RPMI8226 (cell line): ENCODE measurements at regions not wholly inside any gene's neighbourhood (a gene's known extent, or its start where the extent isn't known, plus 50 kb on each side); places are given as distances from the start of the nearest gene placed in this dataset.
"Not testable (repeated sequence)": the region's sequence is repeated elsewhere in the genome, so short reads cannot be mapped to it uniquely, and the experiment has no call there.

Experiments used
- DNase-seq: peaks from one replicate; pipeline ENCODE4 v3.0.0-alpha.2; 2015

DNA sequence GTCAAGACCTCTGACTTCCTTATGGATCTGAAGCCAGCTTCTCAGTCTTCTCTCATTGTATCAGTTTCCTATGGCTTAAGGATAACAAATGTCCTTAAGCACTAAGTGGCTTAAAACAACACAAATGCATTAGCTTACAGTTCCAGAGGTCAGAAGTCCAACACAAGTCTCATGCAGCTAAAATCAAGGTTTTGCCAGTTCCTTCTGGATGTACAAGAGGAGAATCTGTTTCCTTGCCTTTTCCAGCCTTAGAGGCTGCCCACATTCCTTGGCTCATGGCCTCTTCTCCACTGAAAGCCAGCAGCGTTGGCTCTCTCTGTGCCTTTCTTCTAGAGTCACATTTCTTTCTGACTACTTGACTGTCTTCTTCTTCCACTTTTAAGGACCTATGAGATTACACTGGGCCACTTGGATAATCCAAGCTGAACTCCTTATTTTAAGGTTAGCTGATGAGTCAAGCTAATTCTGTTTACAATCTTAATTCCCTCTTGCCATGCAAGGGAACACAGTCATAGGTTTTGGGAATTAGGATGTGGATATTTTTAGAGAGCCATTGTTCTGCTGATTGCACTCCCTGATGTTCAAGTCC, 179.0 kb downstream of the BCAS1 start:
- no peak for DNase-seq

GRCh38 chr20:53890443-53891305, 179.7 kb downstream of the BCAS1 start:
- peak; percentile 36 for DNase-seq

DNA sequence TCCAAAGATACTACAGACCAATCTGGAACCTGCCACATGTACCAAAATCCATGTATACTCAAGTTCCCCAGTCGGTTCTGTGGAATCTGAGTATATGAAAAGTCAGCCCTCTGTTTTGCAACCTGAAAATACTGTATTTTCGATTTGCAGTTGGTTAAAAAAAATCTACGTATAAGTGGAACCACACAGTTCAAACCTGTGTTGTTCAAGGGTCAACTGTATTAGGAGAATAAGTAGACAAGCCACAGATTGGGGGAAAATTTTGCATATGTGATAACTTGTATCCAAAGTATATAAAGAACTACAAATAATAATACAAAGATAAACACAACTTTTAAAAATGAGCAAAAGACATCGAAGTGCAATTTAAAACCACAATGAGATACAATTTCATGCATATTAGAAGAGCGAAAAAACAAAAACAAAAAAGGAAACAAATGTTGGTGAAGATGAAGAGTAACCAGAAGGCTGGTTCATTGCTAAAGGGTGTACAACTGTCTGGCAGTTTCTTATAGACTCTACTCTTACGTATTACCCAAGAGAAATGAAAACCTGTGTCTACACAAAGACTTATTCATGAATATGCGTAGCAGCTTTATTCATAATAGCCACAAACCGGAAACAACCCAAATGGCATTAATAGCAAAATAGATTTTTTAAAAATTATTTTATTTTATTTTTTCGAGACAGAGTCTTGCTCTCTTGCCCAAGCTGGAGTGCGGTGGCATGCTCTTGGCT, 180.8 kb downstream of the BCAS1 start:
- no peak for DNase-seq

DNA sequence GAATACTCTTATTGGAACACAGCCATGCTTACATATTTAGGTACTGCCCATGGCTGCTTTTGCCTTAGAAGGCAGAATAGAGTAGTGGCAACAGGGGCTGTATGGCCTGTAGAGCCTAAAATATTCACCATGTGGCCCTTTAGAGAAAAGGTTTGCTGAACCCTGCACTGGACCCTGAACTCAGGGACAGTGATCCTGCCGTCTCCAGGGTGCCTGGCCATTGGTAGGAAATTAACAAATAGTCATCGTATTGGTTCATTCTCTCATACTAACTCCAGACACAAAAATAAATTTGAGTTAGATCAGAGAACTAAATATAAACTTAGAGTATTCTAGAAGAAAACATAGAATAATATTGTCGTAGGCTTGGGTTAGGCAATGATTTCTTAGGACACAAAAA, 181.4 kb downstream of the BCAS1 start:
- DNase-seq, result no peak

DNA sequence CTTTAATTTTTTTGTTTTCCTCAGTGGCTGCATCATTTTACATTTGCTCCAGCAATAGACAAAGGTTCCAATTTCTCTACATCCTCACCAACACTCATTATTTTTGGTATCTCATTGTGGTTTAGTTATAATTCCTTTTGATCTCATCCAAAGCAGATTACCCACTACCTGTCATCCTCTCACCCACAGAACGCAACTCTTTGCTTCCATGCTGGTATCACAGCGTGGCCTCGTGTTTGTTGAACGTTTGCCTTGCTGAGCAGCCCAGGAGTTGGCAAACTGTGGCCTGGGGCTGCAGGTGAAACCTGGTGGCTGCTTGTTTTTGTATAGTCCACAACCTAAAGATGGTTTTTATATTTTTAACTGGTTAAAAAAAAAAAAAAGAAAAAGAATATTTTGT, 181.9 kb downstream of the BCAS1 start:
- no peak for DNase-seq

DNA sequence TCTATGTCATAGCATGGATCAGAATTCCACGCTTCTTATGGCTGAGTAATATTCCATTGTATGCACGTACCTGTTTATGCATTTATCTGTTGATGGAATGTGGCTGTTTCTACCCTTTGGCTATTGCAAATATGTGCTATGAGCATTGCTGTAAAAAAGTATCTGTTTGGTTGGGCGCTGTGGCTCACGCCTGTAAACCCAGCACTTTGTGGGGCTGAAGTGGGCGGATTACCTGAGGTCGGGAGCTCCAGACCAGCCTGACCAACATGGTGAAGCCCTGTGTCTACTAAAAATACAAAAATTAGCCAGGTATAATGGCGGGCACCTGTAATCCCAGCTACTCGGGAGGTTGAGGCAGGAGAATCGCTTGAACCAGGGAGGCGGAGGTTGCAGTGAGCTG, 182.4 kb downstream of the BCAS1 start:
- no peak for DNase-seq

DNA sequence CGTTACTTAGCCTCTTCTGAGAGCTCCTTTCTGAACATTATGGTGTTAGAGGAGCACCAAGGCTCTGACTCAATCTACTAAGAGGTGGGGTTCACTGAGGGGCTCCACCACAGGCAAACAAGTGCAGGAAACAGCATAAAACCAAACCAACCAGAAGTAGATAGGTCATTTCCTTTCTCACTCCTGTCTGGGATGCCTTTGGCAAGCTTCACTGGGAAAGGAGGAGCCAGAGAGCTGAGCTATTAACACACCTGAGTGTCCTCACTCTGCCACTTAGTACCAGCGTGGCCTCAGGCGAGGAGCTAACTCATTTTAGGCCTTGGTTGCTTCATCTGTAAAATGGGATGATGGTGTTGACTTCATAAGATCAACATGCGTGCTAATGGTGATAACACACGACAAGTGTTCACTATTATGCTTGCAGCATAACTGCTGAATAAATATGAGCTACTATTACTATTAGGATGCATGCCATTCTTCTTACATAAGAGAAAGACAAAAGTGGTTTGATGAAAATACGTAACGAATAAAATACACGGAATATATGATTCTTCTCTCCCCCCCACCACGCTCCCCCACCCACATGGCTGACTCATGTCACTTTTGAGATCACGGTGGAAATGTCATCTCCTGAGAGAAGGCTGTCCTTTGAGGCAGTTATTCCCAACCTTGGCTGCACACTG, 185.4 kb downstream of the BCAS1 start:
- DNase-seq, result no peak

GRCh38 chr20:53883098-53883911, 187.1 kb downstream of the BCAS1 start:
- no peak for DNase-seq

DNA sequence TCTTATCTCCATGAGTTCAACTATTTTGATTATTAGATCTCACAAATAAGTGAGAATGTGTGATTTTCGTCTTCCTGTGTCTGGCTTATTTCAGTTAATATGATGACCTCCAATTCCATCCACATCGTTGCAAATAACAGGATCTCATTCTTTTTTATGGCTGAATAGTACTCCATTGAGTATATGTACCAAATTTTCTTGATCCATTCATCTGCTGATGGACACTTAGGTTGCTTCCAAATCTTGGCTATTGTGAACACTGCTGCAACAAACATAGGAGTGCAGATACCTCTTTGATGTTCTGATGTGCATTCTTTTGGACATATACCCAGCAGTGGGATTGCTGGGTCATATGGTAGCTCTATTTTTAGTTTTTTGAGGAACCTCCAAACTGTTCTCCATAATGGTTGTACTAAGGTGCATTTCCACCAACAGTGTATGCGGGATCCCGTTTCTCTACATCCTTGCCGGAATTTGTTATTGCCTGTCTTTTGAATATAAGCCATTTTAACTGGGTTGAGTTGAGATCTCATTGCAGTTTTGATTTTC, 187.9 kb downstream of the BCAS1 start:
- not testable (repeated sequence) for DNase-seq

- DNase-seq, result no peak
These were observed 189.0 kb downstream of the BCAS1 start for GRCh38 chr20:53881362-53881761.

- no peak for DNase-seq
These were observed 190.2 kb downstream of the BCAS1 start for GRCh38 chr20:53880108-53880641.

- DNase-seq, result no peak
These were observed 191.2 kb downstream of the BCAS1 start for GRCh38 chr20:53879048-53879684.

DNA sequence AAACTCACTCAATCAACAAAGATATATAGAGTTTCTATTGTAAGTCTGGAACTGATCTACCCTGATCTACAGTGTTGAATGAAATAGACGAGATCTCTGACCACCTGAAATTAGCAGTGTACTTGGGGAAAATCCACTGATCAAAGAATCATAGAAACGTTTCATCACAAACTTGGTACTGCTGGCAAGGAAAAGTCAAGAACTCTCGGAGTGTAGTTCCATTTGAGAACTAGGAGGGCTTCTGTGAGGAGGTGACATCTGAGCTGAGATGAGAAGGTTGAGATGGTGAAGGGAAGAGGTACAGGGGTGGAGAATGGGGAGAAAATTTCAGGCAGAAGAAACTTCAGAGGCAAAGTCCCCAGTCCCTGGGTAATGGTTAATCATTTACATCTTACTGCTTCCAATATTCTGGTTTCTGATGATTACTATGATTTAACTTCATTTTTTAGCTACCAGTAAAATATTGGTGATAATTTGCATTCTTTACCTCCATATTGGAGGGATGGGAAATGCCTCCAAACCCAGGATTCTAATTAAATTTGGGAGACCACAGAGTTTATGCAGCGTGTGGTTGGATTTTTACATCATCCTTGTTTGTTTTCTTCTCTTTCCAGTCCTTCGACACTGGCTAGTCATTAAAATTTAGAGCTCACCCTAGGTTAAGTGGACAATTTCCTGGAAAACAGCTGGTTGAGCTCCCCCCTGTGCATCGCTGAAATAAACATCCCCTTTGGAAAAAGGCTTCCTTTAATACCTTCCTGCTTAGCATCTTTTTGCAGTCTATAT, 191.9 kb downstream of the BCAS1 start:
- no peak for DNase-seq

DNA sequence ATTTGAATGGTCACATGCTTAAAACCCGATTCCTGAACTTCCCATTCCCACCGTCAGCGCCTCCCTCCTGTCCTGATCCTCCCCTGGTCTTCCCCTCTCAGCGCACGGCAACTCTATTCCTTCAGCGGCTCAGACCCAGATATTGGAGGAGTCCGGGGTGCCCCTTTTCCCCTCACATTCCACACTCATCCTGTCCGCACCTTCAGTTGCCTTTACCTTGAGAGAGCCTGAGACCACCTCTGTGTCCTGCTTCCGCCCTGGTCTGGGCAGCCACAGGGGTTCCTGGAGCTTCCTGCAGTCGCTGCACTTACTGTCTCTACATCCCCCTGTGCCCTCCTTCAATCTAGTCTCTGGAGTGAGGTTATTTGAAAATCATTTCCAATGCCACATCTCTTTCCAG, 193.4 kb downstream of the BCAS1 start:
- no peak for DNase-seq

DNA sequence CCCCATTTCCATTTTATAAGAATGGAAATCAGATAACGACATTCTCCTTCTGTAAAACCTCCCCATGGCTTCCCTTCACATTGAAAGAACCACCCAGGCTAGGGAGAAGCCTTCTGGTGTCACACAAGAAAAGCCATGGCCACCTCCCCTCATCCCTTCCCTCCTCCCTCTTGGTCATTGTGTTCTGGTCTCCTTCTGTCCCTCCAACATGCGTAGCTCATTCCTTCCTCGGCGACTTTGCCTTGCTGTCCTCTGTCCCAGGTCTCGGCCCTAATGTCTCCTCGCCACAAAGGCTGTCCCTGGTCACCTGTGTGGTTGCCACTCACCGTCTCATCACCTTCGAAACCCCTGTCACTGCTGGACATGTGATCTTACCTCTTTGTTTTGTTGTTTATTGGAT, 193.9 kb downstream of the BCAS1 start:
- DNase-seq, result no peak

GRCh38 chr20:53875452-53875851, 194.9 kb downstream of the BCAS1 start:
- no peak for DNase-seq

DNA sequence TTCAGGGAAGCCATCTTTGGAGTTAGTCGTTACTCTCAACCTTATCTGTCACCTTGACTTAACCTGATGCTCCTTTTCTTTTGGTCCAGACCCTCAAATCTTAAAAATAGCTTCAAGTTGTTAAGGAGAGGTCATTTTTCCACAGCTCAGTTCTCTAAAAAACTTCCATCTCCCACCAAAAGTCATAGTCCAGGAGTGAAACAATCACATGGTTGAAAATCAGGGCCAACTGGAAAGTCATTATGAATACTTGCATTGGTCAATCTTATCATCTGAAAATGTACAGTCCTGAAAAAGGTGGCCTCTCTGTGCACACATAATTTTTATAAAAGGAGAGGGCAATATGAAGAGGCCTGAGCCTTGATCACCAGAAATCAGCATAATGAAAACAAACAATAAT, 195.7 kb downstream of the BCAS1 start:
- DNase-seq, result no peak

DNA sequence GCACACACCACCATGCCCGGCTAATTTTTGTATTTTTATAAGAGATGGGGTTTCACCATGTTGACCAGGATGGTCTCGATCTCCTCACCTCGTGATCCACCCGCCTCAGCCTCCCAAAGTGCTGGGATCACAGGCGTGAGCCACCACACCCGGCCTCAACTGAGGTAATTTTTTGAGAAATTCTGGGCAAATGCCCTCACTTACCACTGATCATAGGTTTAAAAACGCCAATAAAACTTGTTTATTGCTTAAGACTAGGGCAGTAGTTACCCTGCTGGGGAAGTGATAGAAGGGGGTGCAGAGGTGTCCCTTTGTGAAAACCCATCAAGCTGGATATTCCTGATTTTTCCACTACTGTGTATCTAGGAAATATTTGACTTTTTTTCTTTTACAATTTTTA, 196.3 kb downstream of the BCAS1 start:
- DNase-seq, result no peak

GRCh38 chr20:53873230-53873604, 197.2 kb downstream of the BCAS1 start:
- no peak for DNase-seq

GRCh38 chr20:53872561-53873229, 197.7 kb downstream of the BCAS1 start:
- peak; percentile 43 for DNase-seq
